GM10266 (cell line): ENCODE measurements at regions not wholly inside any gene's neighbourhood (a gene's known extent, or its start where the extent isn't known, plus 50 kb on each side); places are given as distances from the start of the nearest gene placed in this dataset.

Experiments used
- DNase-seq: peaks from one replicate; pipeline ENCODE4 v3.0.0; 2012; ENCODE audit errors: extremely low spot score
- CTCF ChIP-seq: IDR thresholded peaks from 2 replicates; pipeline ENCODE4 v1.5.1; 2012; ENCODE audit warnings: mild to moderate bottlenecking, low read depth; ENCODE audit not compliant: control insufficient read depth, insufficient read depth; ENCODE audit errors: missing control alignments

GRCh38 chr10:65342245-65342644 lies 1583.6 kb upstream of the LRRTM3 start:
- no peak for DNase-seq
- TF ChIP-seq CTCF: no peak

- DNase-seq: no peak
- no peak for TF ChIP-seq CTCF
Measured at GRCh38 chr10:65346466-65346865, 1579.4 kb upstream of the LRRTM3 start.

- no peak for TF ChIP-seq CTCF
- DNase-seq: no peak
Measured at GRCh38 chr10:65348637-65349036, 1577.2 kb upstream of the LRRTM3 start.

- no peak for TF ChIP-seq CTCF
Measured at GRCh38 chr10:65350611-65351010, 1575.2 kb upstream of the LRRTM3 start.

GRCh38 chr10:65355141-65355680 lies 1570.6 kb upstream of the LRRTM3 start:
- TF ChIP-seq CTCF: no peak

More at GRCh38 chr10:65350611-65351010, 1575.2 kb upstream of the LRRTM3 start:
- no peak for DNase-seq

GRCh38 chr10:65358565-65358964 lies 1567.3 kb upstream of the LRRTM3 start:
- DNase-seq: no peak
- no peak for TF ChIP-seq CTCF

More at GRCh38 chr10:65355141-65355680, 1570.6 kb upstream of the LRRTM3 start:
- no peak for DNase-seq

- no peak for DNase-seq
- TF ChIP-seq CTCF: no peak
Measured at GRCh38 chr10:65360497-65360896, 1565.3 kb upstream of the LRRTM3 start.
